HG03280 (cell line): ENCODE measurements at regions not wholly inside any gene's neighbourhood (a gene's known extent, or its start where the extent isn't known, plus 50 kb on each side); places are given as distances from the start of the nearest gene placed in this dataset.

Experiments used
- ATAC-seq: cut with Tn5 transposase; IDR thresholded peaks from one replicate; pipeline ENCODE4 v1.9.1; 2021; ENCODE audit warnings: mild to moderate bottlenecking, moderate library complexity; ENCODE audit not compliant: unreplicated experiment

DNA sequence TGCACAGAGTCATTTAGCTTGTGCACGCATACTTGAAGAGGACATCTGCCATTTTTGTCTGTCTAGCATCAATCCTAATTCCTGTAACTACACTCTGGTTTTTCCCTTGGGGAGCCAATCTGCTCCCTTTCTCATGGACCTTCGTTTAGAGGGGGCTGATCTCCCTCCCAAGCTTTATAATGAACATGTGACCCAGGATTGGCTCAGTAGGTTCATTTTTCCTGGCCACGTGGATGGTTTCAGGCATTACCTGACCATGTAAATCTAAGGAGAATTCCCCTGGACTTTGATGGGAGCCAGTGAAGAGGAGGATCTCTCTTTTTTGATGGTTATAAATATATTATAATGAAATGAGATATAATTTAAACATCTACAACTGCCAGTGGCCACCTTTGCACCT, 56.8 kb upstream of the HS3ST2 start:
- no peak for ATAC-seq

DNA sequence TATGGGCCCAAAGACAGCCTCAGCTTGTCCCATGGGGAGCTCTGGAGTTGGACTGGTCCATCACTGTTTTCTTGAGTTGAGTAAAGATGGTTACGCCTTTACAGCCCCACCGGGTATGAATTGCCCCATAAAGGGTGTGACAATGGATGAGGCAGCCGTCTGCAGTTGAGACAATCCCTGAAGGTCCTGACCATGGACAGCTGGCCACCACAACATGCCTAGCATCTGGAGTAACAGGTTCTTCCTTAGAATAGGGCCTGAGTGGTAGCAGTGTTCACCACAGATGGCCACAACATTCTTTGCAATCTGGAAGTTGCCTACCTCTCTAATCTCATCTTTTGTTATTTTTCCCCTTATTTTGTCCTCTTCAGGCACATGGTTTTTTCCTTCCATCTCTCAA, 51.5 kb upstream of the HS3ST2 start:
- no peak for ATAC-seq

GRCh38 chr16:22763437-22764080, 50.4 kb upstream of the HS3ST2 start:
- ATAC-seq: no peak
